GM12864 (cell line): ENCODE measurements at regions not wholly inside any gene's neighbourhood (a gene's known extent, or its start where the extent isn't known, plus 50 kb on each side); places are given as distances from the start of the nearest gene placed in this dataset.
A peak's percentile ranks its signal among the peaks of the same experiment; 100 is the strongest.
"Not testable (repeated sequence)": the region's sequence is repeated elsewhere in the genome, so short reads cannot be mapped to it uniquely, and the experiment has no call there.

Experiments
- DNase-seq: peaks from one replicate; pipeline ENCODE4 v3.0.0-alpha.2; 2011; ENCODE audit warnings: low read depth
- H3K4me3 ChIP-seq: 2 replicates; pipeline ENCODE4 v1.5.1; 2011; ENCODE audit warnings: mild to moderate bottlenecking, low read depth, low read length, control low read depth
- TF ChIP-seq, protein P1 (sequence below): IDR thresholded peaks from 2 replicates; pipeline ENCODE4 v1.5.1; 2011; ENCODE audit warnings: low read depth, mild to moderate bottlenecking, moderate library complexity, low read length, control low read depth, inconsistent platforms; ENCODE audit errors: missing control alignments

DNA sequence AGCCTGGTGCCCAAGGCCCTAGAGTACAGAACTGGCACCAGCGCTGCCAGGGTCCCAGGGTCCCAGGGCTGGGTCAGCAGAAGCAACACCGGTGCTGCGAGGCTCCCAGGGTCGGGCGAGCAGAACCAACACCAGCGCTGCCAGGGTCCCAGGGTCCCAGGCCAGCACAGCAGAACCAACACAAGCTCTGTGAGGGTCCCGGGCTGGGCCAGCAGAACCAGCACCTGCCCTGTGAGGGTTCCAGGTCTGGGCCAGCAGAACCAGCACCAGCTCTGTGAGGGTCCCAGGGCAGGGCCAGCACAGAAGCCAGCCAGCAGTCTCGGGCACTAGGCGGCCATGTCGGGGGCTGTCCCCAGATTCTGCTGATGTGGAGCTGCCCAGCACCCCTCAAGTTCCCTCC, 93.1 kb downstream of the GALR1 start:
- no peak for DNase-seq
- no peak overlapping the region for H3K4me3 ChIP-seq
- TF ChIP-seq, protein P1, sequence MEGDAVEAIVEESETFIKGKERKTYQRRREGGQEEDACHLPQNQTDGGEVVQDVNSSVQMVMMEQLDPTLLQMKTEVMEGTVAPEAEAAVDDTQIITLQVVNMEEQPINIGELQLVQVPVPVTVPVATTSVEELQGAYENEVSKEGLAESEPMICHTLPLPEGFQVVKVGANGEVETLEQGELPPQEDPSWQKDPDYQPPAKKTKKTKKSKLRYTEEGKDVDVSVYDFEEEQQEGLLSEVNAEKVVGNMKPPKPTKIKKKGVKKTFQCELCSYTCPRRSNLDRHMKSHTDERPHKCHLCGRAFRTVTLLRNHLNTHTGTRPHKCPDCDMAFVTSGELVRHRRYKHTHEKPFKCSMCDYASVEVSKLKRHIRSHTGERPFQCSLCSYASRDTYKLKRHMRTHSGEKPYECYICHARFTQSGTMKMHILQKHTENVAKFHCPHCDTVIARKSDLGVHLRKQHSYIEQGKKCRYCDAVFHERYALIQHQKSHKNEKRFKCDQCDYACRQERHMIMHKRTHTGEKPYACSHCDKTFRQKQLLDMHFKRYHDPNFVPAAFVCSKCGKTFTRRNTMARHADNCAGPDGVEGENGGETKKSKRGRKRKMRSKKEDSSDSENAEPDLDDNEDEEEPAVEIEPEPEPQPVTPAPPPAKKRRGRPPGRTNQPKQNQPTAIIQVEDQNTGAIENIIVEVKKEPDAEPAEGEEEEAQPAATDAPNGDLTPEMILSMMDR, result no peak

DNA sequence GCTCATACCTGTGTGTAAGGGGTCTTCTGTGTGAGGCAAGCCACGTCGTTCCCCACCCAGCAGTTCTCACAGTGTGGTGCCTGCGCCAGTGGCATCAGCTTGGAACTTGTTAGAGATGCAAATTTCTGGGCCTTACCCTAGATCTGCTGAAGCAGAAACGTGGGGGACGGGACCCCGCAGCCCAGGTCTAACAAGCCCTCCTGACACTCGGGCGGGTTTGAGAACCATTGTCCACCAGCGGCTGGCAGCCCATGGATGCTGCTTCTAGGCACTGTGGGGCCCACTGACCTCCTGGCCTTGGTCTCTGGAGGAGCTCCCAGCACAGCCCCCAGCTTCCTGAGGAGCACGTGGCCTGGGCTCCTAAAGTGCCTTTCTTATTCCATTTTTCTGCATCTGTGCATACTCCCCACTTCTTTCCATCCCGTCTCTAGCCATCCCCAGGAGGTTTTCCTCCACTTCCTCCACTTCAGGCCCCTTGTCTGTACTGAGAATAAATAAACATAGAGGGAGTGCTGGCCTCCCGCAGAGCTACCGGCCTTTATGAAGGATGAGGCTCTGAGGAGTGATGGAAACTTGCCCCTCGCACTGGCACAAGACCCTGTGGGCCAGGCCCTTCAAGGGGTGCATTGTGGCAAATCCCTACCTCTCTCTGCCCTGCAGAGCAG, 94.3 kb downstream of the GALR1 start:
- DNase-seq, result no peak
- TF ChIP-seq, protein P1, result no peak
- H3K4me3 ChIP-seq, result no peak overlapping the region

DNA sequence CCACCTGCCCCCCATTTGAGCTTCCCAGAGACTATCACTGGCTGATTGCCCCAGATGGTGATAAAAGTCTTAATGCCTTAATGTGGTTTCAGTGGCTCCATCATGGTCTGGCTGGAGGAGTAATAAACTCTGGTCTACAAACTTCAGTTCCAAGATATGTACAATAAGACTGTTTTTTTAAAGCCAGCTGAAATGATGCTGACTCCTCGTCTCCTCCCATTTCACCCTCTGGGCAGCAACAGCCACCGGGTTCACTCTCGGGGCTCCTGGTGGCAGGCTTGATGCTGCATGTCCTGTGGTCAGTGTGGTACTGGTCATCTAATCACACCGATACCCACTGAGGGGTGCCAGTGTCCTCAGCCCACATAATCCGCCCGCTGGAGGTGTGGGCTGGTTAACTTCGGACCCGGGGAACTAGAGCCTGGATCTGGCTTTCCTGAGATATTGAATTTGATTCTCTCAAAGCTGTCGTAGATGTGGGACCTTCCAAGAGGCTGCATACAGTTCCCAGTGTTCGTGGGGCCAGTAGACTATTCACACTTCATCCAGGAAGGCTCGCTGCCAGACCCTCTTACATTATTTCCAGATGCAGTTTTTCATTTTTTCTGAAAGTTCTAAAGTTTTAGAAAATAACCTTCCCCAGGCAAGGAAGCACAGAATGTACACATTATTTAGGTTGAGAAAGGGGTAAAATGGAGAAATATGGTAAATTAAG, 95.3 kb downstream of the GALR1 start:
- TF ChIP-seq, protein P1, result no peak
- DNase-seq, result no peak
- H3K4me3 ChIP-seq, result no peak overlapping the region

DNA sequence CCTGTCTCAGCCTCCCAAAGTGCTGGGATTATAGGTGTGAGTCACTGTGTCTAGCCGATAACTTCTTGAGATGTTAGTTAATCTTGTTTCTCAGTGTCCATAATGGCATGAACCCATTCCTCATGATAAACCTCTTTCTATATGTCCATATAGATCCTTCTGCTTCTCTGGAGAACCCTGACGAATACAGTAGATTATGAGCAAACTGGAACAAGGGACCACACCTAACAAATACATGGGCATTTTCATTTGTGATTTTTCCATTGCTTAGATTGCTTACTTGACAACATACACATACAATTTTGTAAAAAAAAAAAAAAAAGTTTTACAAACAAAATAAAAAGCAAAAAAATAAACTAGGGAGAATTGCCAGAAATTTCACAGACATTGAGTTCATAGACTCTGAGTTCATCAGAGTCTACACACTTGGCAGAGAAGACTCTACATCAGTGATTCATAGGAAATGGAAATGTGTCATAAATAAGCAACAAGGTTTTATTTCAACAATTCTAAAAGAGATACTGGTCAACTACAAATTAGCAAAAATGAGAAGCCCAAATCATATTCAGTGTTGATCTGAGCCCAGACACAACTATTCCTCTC, 96.7 kb downstream of the GALR1 start:
- TF ChIP-seq, protein P1, result no peak
- DNase-seq, result no peak
- H3K4me3 ChIP-seq, result no peak overlapping the region

DNA sequence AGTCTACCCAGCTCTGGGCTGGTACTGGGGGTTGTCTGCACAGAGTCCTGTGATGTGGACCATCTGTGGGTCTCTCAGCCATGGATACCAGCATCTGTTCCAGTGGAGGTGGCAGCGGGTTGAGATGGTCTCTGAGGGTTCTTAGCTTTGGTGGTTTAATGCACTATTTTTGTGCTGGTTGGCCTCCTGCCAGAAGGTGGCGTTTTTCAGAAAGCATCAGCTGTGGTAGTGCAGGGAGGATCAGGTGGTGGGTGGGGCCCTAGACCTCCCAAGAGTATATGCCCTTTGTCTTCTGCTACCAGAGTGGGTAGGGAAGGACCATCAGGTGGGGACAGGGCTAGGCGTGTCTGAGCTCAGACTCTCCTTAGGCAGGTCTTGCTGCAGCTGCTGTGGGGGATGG, 103.7 kb downstream of the GALR1 start:
- DNase-seq, H3K4me3 ChIP-seq: not testable (repeated sequence)
- TF ChIP-seq, protein P1, result peak; percentile 31

DNA sequence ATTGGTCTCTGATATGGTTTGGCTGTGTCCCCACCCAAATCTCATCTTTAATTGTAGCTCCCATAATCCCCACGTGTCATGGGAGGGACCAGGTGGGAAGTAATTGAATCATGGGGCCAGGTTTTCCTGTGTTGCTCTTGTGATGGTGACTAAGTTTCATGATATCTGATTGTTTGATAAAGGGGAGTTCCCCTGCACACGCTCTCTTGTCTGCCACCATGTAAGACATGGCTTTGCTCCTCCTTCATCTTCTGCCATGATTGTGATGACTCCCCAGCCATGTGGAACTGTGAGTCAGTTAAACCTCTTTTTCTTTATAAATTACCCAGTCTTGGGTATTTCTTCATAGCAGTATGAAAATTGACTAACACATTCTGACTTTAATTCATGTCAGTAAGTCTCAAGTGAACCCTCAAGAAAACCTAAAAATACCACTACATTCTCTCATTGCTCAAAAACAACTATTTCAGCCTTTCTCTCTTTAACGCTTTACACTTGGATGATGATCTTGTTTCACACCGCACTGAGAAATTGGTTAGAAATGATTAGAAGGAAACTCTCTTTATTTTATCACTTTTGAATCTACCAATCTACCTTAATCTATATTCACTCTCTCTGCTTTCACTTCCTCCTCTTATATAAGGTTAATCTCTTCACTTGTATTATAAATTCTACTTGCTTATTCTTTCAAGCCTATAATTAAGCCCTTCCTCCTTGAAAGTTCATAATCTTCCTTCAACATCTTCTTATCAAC, 110.1 kb downstream of the GALR1 start:
- H3K4me3 ChIP-seq, result no peak overlapping the region
- no peak for DNase-seq
- TF ChIP-seq, protein P1, result no peak
